Subcutaneous abdominal adipose tissue (tissue), 5 donors: ENCODE measurements at regions not wholly inside any gene's neighbourhood (a gene's known extent, or its start where the extent isn't known, plus 50 kb on each side); places are given as distances from the start of the nearest gene placed in this dataset.

Experiments used
- H3K27ac ChIP-seq: one replicate; pipeline ENCODE4 v1.7.0; 2013; ENCODE audit warnings: low read depth, mild to moderate bottlenecking, inconsistent platforms, low read length, moderate library complexity
- H3K27me3 ChIP-seq, 5 donors: one replicate each; pipeline ENCODE4 v1.7.0; 2013; ENCODE audit warnings: low read length in 5 of 5, inconsistent platforms in 1 of 5; ENCODE audit not compliant: control insufficient read depth in 5 of 5, insufficient read depth in 4 of 5
- H3K36me3 ChIP-seq, 5 donors: one replicate each; pipeline ENCODE4 v1.7.0; 2013; ENCODE audit warnings: low read length in 5 of 5; ENCODE audit not compliant: control insufficient read depth in 5 of 5, insufficient read depth in 5 of 5
- H3K4me1 ChIP-seq, 5 donors: one replicate each; pipeline ENCODE4 v1.7.0; 2013; ENCODE audit warnings: low read length in 5 of 5, mild to moderate bottlenecking in 3 of 5, moderate library complexity in 1 of 5; ENCODE audit not compliant: control insufficient read depth in 5 of 5, insufficient read depth in 5 of 5
- H3K4me3 ChIP-seq, 5 donors: one replicate each; pipeline ENCODE4 v1.7.0; 2013; ENCODE audit warnings: low read length in 5 of 5, low read depth in 1 of 5
- H3K9ac ChIP-seq, 5 donors: one replicate each; pipeline ENCODE4 v1.7.0; 2013; ENCODE audit warnings: low read length in 5 of 5, mild to moderate bottlenecking in 4 of 5, moderate library complexity in 3 of 5
- H3K9me3 ChIP-seq, 5 donors: one replicate each; pipeline ENCODE4 v1.7.0; 2013; ENCODE audit warnings: low read length in 5 of 5; ENCODE audit not compliant: control insufficient read depth in 5 of 5
- donor health status: healthy.
- donor health status: healthy.
- donor health status: healthy.
- donor health status: healthy.
- donor health status: healthy.

GRCh38 chr14:100405760-100406455, 82.8 kb downstream of the SLC25A47 start:
- H3K9ac ChIP-seq: peak overlapping the region in 1 of 5 donors; percentile 54
- no peak overlapping the region for H3K27ac ChIP-seq
- H3K36me3 ChIP-seq: no peaks in the 10 kb centered on the region
- H3K27me3 ChIP-seq: no peaks in the 10 kb centered on the region
- H3K4me1 ChIP-seq: peaks cover 0 to 16% (median 6%) of the 10 kb centered on the region in 5 donors
- H3K9me3 ChIP-seq: no peaks in the 10 kb centered on the region
- no peak overlapping the region for H3K4me3 ChIP-seq

DNA sequence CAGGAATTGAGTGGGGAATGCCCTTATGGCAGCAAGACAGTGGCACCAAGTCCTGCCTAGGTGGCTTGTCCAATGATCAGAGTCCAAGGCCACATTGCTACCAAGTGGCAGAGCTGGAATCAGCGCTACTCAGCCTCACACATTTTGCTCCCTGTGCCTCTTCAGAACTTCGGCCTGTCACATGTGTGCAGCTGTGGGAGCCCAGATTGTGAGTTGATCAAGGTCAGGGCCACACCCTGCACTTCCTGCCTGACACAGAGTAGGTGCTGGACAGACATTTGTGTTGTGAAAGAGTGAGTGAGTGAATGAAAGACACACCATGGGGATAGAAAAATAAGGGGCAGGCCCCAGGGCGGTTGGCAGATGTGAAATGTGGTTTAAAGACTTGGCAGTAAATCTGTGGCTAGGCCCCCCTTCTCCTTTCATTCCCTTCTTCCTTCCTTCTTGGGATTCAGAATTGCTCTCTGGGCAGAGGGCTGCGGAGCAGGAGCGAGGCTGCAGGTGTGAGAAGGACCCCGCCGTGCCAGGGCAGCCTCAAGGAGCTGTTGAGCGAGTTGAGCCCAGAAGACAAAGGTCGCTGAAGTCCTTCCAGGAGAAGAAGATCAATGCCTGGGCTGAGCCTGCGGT, 83.5 kb downstream of the SLC25A47 start:
- Histone ChIP-seq H3K9me3 (no peaks in the 10 kb centered on the region), H3K36me3 (no peaks in the 10 kb centered on the region), H3K4me1 (peaks cover 0 to 12% (median 6%) of the 10 kb centered on the region in 5 donors), H3K9ac (peak overlapping the region in 1 of 5 donors; percentile 54), H3K4me3 (no peak overlapping the region), H3K27ac (no peak overlapping the region), H3K27me3 (no peaks in the 10 kb centered on the region)

DNA sequence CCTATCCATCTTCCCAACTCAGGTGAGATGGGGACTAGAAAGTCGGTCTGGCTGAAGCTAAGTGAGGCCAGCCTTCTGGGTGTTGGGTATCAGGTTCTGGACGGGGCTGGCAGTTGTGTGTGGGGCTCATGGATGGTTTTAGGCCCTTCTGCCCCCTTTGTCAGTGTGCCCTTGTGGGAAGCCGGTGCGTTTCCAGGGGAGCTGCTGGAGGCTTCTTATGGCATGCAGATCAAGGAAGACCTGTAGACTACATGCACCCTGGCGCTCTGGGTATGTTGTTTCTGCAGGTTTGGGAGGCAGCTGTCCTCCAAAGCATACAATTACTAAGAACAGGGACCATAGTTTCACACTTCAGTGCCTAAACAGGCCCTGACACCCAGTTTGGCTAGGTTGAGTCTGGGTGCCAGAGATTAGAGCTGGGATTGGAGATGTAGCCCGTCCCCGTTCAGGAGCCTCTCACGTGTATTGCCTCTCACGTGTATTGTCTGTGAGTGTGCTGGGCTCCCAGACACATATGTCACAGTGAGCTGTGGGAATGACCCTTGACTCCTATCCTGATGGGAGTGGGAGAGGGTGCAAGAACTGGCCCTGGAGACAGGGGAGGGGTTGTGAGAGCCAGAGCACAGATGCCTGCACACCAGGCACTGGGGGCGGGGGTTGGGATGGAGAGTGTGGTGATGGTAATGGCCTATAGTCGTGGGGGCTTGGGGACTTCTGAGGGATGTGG, 84.4 kb downstream of the SLC25A47 start:
- no peak overlapping the region for H3K9ac ChIP-seq
- no peaks in the 10 kb centered on the region for H3K27me3 ChIP-seq
- no peaks in the 10 kb centered on the region for H3K9me3 ChIP-seq
- H3K4me1 ChIP-seq: peaks cover 0 to 9% (median 6%) of the 10 kb centered on the region in 5 donors
- no peak overlapping the region for H3K27ac ChIP-seq
- no peaks in the 10 kb centered on the region for H3K36me3 ChIP-seq
- no peak overlapping the region for H3K4me3 ChIP-seq

GRCh38 chr14:100408350-100409002, 85.3 kb downstream of the SLC25A47 start:
- Histone ChIP-seq H3K36me3 (no peaks in the 10 kb centered on the region), H3K9ac (no peak overlapping the region), H3K4me1 (peaks cover 0 to 9% (median 6%) of the 10 kb centered on the region in 5 donors), H3K4me3 (no peak overlapping the region), H3K27me3 (no peaks in the 10 kb centered on the region), H3K9me3 (no peaks in the 10 kb centered on the region), H3K27ac (no peak overlapping the region)

- H3K27ac ChIP-seq: no peak overlapping the region
Measured at GRCh38 chr14:100409003-100409360, 85.8 kb downstream of the SLC25A47 start.

GRCh38 chr14:100409651-100410050, 86.5 kb downstream of the SLC25A47 start:
- Histone ChIP-seq H3K9me3 (no peaks in the 10 kb centered on the region), H3K27me3 (no peaks in the 10 kb centered on the region), H3K4me1 (peaks cover 0 to 9% (median 6%) of the 10 kb centered on the region in 5 donors), H3K4me3 (no peak overlapping the region), H3K27ac (no peak overlapping the region), H3K36me3 (no peaks in the 10 kb centered on the region), H3K9ac (no peak overlapping the region)

More at GRCh38 chr14:100409003-100409360, 85.8 kb downstream of the SLC25A47 start:
- Histone ChIP-seq H3K4me3 (no peak overlapping the region), H3K27me3 (no peaks in the 10 kb centered on the region), H3K36me3 (no peaks in the 10 kb centered on the region), H3K4me1 (peaks cover 0 to 9% (median 6%) of the 10 kb centered on the region in 5 donors), H3K9me3 (no peaks in the 10 kb centered on the region), H3K9ac (no peak overlapping the region)

DNA sequence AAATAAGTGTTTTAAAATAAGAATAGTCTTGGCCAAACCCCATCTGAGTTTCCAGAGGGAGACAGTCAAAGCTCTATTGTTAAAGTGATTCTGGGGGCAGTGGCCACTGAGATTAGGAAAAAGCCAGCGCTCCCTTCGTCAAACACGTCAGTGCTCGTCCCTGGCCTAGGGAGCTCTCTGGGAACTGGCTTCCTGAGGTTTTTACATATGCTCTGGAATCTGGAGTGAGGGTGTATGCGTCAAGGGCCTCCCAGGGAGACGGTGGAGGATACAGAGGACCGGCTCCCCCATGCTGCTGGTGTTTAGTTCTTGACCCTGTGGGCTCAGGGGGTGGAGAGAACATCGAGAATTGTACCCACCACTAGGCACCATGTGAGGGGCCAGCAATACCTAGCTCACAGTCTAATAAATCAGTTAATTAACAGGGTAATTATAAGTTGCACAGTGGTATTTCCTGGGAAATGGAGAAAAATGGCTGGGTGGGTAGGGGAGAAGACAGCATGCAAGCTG, 87.0 kb downstream of the SLC25A47 start:
- Histone ChIP-seq H3K27me3 (no peaks in the 10 kb centered on the region), H3K9me3 (no peaks in the 10 kb centered on the region), H3K4me1 (peaks cover 0 to 9% (median 6%) of the 10 kb centered on the region in 5 donors), H3K27ac (no peak overlapping the region), H3K4me3 (no peak overlapping the region), H3K9ac (no peak overlapping the region), H3K36me3 (no peaks in the 10 kb centered on the region)

DNA sequence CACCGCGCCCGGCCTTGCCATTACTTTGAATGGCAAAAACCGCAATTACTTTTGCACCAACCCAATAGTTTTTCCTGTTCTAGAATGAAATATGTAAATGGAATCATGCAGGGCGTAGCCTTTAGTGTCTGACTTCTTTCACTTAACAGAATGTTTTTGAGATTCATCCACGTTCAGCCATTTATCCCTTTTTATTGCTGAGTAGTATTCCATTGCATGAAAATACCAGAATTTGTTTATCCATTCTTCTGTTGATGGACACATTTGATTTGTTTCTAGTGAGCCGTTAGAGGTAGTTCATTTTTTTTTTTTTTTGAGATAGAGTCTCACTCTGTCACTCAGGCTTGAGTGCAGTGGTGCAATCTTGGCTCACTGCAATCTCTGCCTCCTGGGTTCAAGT, 90.6 kb downstream of the SLC25A47 start:
- H3K9ac ChIP-seq: no peak overlapping the region
- H3K27me3 ChIP-seq: no peaks in the 10 kb centered on the region
- no peaks in the 10 kb centered on the region for H3K36me3 ChIP-seq
- no peak overlapping the region for H3K4me3 ChIP-seq
- H3K4me1 ChIP-seq: peaks cover 0 to 10% (median 0%) of the 10 kb centered on the region in 5 donors
- H3K9me3 ChIP-seq: no peaks in the 10 kb centered on the region
- H3K27ac ChIP-seq: no peak overlapping the region

- no peaks in the 10 kb centered on the region for H3K36me3 ChIP-seq
- no peaks in the 10 kb centered on the region for H3K27me3 ChIP-seq
- no peak overlapping the region for H3K27ac ChIP-seq
- H3K4me3 ChIP-seq: no peak overlapping the region
- H3K9me3 ChIP-seq: no peaks in the 10 kb centered on the region
- H3K9ac ChIP-seq: no peak overlapping the region
- peaks cover 0 to 10% (median 0%) of the 10 kb centered on the region in 5 donors for H3K4me1 ChIP-seq
Measured at GRCh38 chr14:100415226-100415625, 92.1 kb downstream of the SLC25A47 start.
